GM12874 (cell line): ENCODE measurements at regions not wholly inside any gene's neighbourhood (a gene's known extent, or its start where the extent isn't known, plus 50 kb on each side); places are given as distances from the start of the nearest gene placed in this dataset.

Source experiments
- CTCF ChIP-seq: IDR thresholded peaks from 2 replicates; pipeline ENCODE4 v1.5.1; 2011; ENCODE audit warnings: low read depth, mild to moderate bottlenecking, control low read depth, low read length, moderate library complexity; ENCODE audit not compliant: insufficient read depth

DNA sequence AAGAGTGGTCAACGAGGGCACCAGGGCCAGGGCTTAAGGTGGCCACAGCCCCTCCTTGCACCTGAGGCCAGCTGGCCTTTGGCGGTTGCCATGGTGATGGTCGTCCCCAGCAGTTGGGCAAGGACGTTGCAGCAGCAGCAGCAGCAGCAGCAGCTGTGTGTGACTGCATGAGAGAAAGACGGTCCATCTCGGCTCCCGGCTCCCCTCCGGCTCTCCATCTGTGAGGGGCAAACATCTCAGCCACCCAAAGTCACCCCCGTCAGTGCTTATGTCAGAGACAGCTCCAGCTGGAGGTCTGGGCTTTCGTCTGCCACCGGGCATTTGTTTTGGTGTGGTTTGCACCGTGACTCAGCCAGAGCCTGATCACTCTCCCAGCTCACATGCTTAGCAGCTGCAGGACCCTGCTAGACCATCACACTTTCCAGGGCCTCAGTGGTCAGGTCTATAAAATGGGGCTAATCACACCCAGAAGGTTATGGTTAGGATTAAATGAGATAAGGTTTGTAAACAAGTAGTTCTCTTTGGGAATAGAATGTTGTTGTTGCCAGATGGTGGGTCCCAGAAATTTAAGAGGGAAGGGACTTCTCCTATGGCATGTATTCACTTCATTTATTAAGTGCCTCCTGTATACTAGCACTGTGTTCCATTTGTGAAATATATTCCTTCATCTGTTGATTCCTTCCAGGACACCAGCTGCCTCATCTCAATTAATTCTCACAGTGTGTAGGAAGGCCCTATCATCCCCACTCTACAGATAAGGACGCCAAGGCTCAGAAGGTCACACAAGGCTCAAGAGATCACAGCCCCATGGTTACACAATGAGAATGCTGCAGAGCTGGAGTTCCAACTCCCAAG is 212.6 kb upstream of the LHX5 start:
- TF ChIP-seq CTCF, result no peak

- TF ChIP-seq CTCF, result no peak
These were observed 211.9 kb upstream of the LHX5 start for GRCh38 chr12:113683574-113683973.

- TF ChIP-seq CTCF, result no peak
These were observed 209.2 kb upstream of the LHX5 start for GRCh38 chr12:113680868-113681267.

- no peak for TF ChIP-seq CTCF
These were observed 206.8 kb upstream of the LHX5 start for GRCh38 chr12:113678223-113679119.

DNA sequence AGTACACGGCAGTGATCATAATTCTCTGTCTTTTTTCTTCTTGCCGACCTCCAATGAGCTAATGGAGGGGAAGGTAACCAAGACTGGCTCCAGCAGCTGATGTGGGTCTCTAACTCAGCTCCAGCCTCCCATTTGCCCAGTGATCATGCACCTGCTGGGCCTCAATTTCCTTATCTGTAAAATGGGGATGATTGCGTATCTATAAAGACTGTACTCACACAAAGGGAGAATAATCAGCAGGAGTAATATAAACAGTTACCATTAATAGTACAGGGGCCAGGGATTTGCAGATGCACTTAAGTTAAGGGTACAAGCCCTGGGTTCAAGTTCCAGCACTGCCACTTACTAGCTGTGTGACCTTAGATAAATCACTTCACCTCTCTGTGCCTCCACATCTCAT is 204.9 kb upstream of the LHX5 start:
- TF ChIP-seq CTCF, result no peak

- TF ChIP-seq CTCF, result no peak
These were observed 204.4 kb upstream of the LHX5 start for GRCh38 chr12:113676117-113676516.

- no peak for TF ChIP-seq CTCF
These were observed 203.3 kb upstream of the LHX5 start for GRCh38 chr12:113674996-113675395.
